ENCODE measurements at regions not wholly inside any gene's neighbourhood (a gene's known extent, or its start where the extent isn't known, plus 50 kb on each side); places are given as distances from the start of the nearest gene placed in this dataset.

GRCh38 chr17:69605571-69605970, 191.1 kb downstream of the MAP2K6 start:
- H3K27me3 ChIP-seq (ENCODE audit: control insufficient read depth in 5 of 5, insufficient read depth in 4 of 5, low read length in 5 of 5), result no peaks in the 10 kb centered on the region
- no peak overlapping the region for H3K9ac ChIP-seq (ENCODE audit: low read length in 5 of 5)
- H3K4me3 ChIP-seq (ENCODE audit: low read depth in 1 of 5, low read length in 5 of 5), result no peak overlapping the region
- H3K9me3 ChIP-seq (ENCODE audit: control insufficient read depth in 5 of 5, low read length in 5 of 5), result no peaks in the 10 kb centered on the region
- no peaks in the 10 kb centered on the region for H3K36me3 ChIP-seq (ENCODE audit: control insufficient read depth in 5 of 5, insufficient read depth in 5 of 5, low read length in 5 of 5)
- no peak overlapping the region for H3K27ac ChIP-seq (ENCODE audit: low read depth, low read length)
- H3K4me1 ChIP-seq (ENCODE audit: control insufficient read depth in 5 of 5, insufficient read depth in 5 of 5, low read length in 5 of 5), result peaks cover 0 to 29% (median 27%) of the 10 kb centered on the region in 5 donors

- Histone ChIP-seq H3K9ac (ENCODE audit: low read length in 5 of 5) (no peak overlapping the region), H3K4me1 (ENCODE audit: control insufficient read depth in 5 of 5, insufficient read depth in 5 of 5, low read length in 5 of 5) (peaks cover 0 to 29% (median 27%) of the 10 kb centered on the region in 5 donors), H3K4me3 (ENCODE audit: low read depth in 1 of 5, low read length in 5 of 5) (no peak overlapping the region), H3K27ac (ENCODE audit: low read depth, low read length) (no peak overlapping the region), H3K9me3 (ENCODE audit: control insufficient read depth in 5 of 5, low read length in 5 of 5) (no peaks in the 10 kb centered on the region), H3K27me3 (ENCODE audit: control insufficient read depth in 5 of 5, insufficient read depth in 4 of 5, low read length in 5 of 5) (no peaks in the 10 kb centered on the region), H3K36me3 (ENCODE audit: control insufficient read depth in 5 of 5, insufficient read depth in 5 of 5, low read length in 5 of 5) (no peaks in the 10 kb centered on the region)
Observed at GRCh38 chr17:69606142-69606800, 191.8 kb downstream of the MAP2K6 start.

GRCh38 chr17:69607162-69607834, 192.8 kb downstream of the MAP2K6 start:
- H3K4me3 ChIP-seq (ENCODE audit: low read depth in 1 of 5, low read length in 5 of 5), result no peak overlapping the region
- peak overlapping the region; percentile 3 for H3K27ac ChIP-seq (ENCODE audit: low read depth, low read length)
- no peak overlapping the region for H3K9ac ChIP-seq (ENCODE audit: low read length in 5 of 5)
- H3K36me3 ChIP-seq (ENCODE audit: control insufficient read depth in 5 of 5, insufficient read depth in 5 of 5, low read length in 5 of 5), result no peaks in the 10 kb centered on the region
- H3K9me3 ChIP-seq (ENCODE audit: control insufficient read depth in 5 of 5, low read length in 5 of 5), result no peaks in the 10 kb centered on the region
- peaks cover 0 to 29% (median 27%) of the 10 kb centered on the region in 5 donors for H3K4me1 ChIP-seq (ENCODE audit: control insufficient read depth in 5 of 5, insufficient read depth in 5 of 5, low read length in 5 of 5)
- no peaks in the 10 kb centered on the region for H3K27me3 ChIP-seq (ENCODE audit: control insufficient read depth in 5 of 5, insufficient read depth in 4 of 5, low read length in 5 of 5)

- H3K27me3 ChIP-seq (ENCODE audit: control insufficient read depth in 5 of 5, insufficient read depth in 4 of 5, low read length in 5 of 5), result no peaks in the 10 kb centered on the region
- no peaks in the 10 kb centered on the region for H3K9me3 ChIP-seq (ENCODE audit: control insufficient read depth in 5 of 5, low read length in 5 of 5)
- no peaks in the 10 kb centered on the region for H3K36me3 ChIP-seq (ENCODE audit: control insufficient read depth in 5 of 5, insufficient read depth in 5 of 5, low read length in 5 of 5)
- H3K4me1 ChIP-seq (ENCODE audit: control insufficient read depth in 5 of 5, insufficient read depth in 5 of 5, low read length in 5 of 5), result peaks cover 0 to 29% (median 27%) of the 10 kb centered on the region in 5 donors
- H3K27ac ChIP-seq (ENCODE audit: low read depth, low read length), result no peak overlapping the region
- no peak overlapping the region for H3K4me3 ChIP-seq (ENCODE audit: low read depth in 1 of 5, low read length in 5 of 5)
- no peak overlapping the region for H3K9ac ChIP-seq (ENCODE audit: low read length in 5 of 5)
Observed at GRCh38 chr17:69608141-69608540, 193.6 kb downstream of the MAP2K6 start.

GRCh38 chr17:69608808-69609472, 194.4 kb downstream of the MAP2K6 start:
- no peaks in the 10 kb centered on the region for H3K27me3 ChIP-seq (ENCODE audit: control insufficient read depth in 5 of 5, insufficient read depth in 4 of 5, low read length in 5 of 5)
- H3K4me1 ChIP-seq (ENCODE audit: control insufficient read depth in 5 of 5, insufficient read depth in 5 of 5, low read length in 5 of 5), result peaks cover 0 to 29% (median 27%) of the 10 kb centered on the region in 5 donors
- H3K9ac ChIP-seq (ENCODE audit: low read length in 5 of 5), result peak overlapping the region in 2 of 5 donors; percentile 17 to 30
- no peak overlapping the region for H3K27ac ChIP-seq (ENCODE audit: low read depth, low read length)
- no peaks in the 10 kb centered on the region for H3K9me3 ChIP-seq (ENCODE audit: control insufficient read depth in 5 of 5, low read length in 5 of 5)
- no peak overlapping the region for H3K4me3 ChIP-seq (ENCODE audit: low read depth in 1 of 5, low read length in 5 of 5)
- no peaks in the 10 kb centered on the region for H3K36me3 ChIP-seq (ENCODE audit: control insufficient read depth in 5 of 5, insufficient read depth in 5 of 5, low read length in 5 of 5)

- Histone ChIP-seq H3K27ac (ENCODE audit: low read depth, low read length) (no peak overlapping the region), H3K36me3 (ENCODE audit: control insufficient read depth in 5 of 5, insufficient read depth in 5 of 5, low read length in 5 of 5) (no peaks in the 10 kb centered on the region), H3K27me3 (ENCODE audit: control insufficient read depth in 5 of 5, insufficient read depth in 4 of 5, low read length in 5 of 5) (no peaks in the 10 kb centered on the region), H3K9me3 (ENCODE audit: control insufficient read depth in 5 of 5, low read length in 5 of 5) (no peaks in the 10 kb centered on the region), H3K4me3 (ENCODE audit: low read depth in 1 of 5, low read length in 5 of 5) (no peak overlapping the region), H3K4me1 (ENCODE audit: control insufficient read depth in 5 of 5, insufficient read depth in 5 of 5, low read length in 5 of 5) (peaks cover 0 to 29% (median 27%) of the 10 kb centered on the region in 5 donors), H3K9ac (ENCODE audit: low read length in 5 of 5) (peak overlapping the region in 1 of 5 donors; percentile 17)
Observed at GRCh38 chr17:69609473-69610305, 195.2 kb downstream of the MAP2K6 start.

- no peak overlapping the region for H3K27ac ChIP-seq (ENCODE audit: low read depth, low read length)
- no peaks in the 10 kb centered on the region for H3K4me1 ChIP-seq (ENCODE audit: control insufficient read depth in 5 of 5, insufficient read depth in 5 of 5, low read length in 5 of 5)
- H3K27me3 ChIP-seq (ENCODE audit: control insufficient read depth in 5 of 5, insufficient read depth in 4 of 5, low read length in 5 of 5), result no peaks in the 10 kb centered on the region
- no peaks in the 10 kb centered on the region for H3K9me3 ChIP-seq (ENCODE audit: control insufficient read depth in 5 of 5, low read length in 5 of 5)
- no peaks in the 10 kb centered on the region for H3K36me3 ChIP-seq (ENCODE audit: control insufficient read depth in 5 of 5, insufficient read depth in 5 of 5, low read length in 5 of 5)
- no peak overlapping the region for H3K4me3 ChIP-seq (ENCODE audit: low read depth in 1 of 5, low read length in 5 of 5)
- no peak overlapping the region for H3K9ac ChIP-seq (ENCODE audit: low read length in 5 of 5)
Observed at GRCh38 chr17:69620363-69620762, 205.9 kb downstream of the MAP2K6 start.

- Histone ChIP-seq H3K4me1 (ENCODE audit: control insufficient read depth in 5 of 5, insufficient read depth in 5 of 5, low read length in 5 of 5) (no peaks in the 10 kb centered on the region), H3K9me3 (ENCODE audit: control insufficient read depth in 5 of 5, low read length in 5 of 5) (no peaks in the 10 kb centered on the region), H3K9ac (ENCODE audit: low read length in 5 of 5) (no peak overlapping the region), H3K27me3 (ENCODE audit: control insufficient read depth in 5 of 5, insufficient read depth in 4 of 5, low read length in 5 of 5) (no peaks in the 10 kb centered on the region), H3K36me3 (ENCODE audit: control insufficient read depth in 5 of 5, insufficient read depth in 5 of 5, low read length in 5 of 5) (no peaks in the 10 kb centered on the region), H3K4me3 (ENCODE audit: low read depth in 1 of 5, low read length in 5 of 5) (no peak overlapping the region), H3K27ac (ENCODE audit: low read depth, low read length) (no peak overlapping the region)
Observed at GRCh38 chr17:69625474-69625873, 211.0 kb downstream of the MAP2K6 start.

- Histone ChIP-seq H3K9ac (ENCODE audit: low read length in 5 of 5) (no peak overlapping the region), H3K4me1 (ENCODE audit: control insufficient read depth in 5 of 5, insufficient read depth in 5 of 5, low read length in 5 of 5) (peaks cover 0 to 4% (median 0%) of the 10 kb centered on the region in 5 donors), H3K36me3 (ENCODE audit: control insufficient read depth in 5 of 5, insufficient read depth in 5 of 5, low read length in 5 of 5) (no peaks in the 10 kb centered on the region), H3K9me3 (ENCODE audit: control insufficient read depth in 5 of 5, low read length in 5 of 5) (no peaks in the 10 kb centered on the region), H3K4me3 (ENCODE audit: low read depth in 1 of 5, low read length in 5 of 5) (no peak overlapping the region), H3K27ac (ENCODE audit: low read depth, low read length) (no peak overlapping the region), H3K27me3 (ENCODE audit: control insufficient read depth in 5 of 5, insufficient read depth in 4 of 5, low read length in 5 of 5) (no peaks in the 10 kb centered on the region)
Observed at GRCh38 chr17:69630056-69630635, 215.6 kb downstream of the MAP2K6 start.

All from subcutaneous abdominal adipose tissue (tissue), 5 donors.